GM12878 (cell line): ENCODE measurements at regions not wholly inside any gene's neighbourhood (a gene's known extent, or its start where the extent isn't known, plus 50 kb on each side); places are given as distances from the start of the nearest gene placed in this dataset.

ENCODE experiments used
- ATAC-seq: fragments of 200-7000 bp; cut with Tn5 transposase; 3 replicates; pipeline ENCODE4 v1.9.1; 2020; ENCODE audit warnings: mild to moderate bottlenecking, moderate library complexity
- BruUV-seq: library from RNA; stranded (reverse); fragments of 400-500 nt; replicated peaks from 2 replicates; lab custom pipeline; 2021; lab: Mats Ljungman, UMichigan
- CTCF ChIA-PET: fragments of 300-600 bp; sonication (Branson Sonifier 250); formaldehyde crosslinking; extraction: SDS; loops from one replicate; lab custom pipeline; 2021; ENCODE audit warnings: inconsistent platforms; lab: Yijun Ruan, JAX
- POLR2A ChIA-PET: fragments of 350-600 bp; formaldehyde crosslinking; extraction: SDS; loops from one replicate; lab custom pipeline; 2021; ENCODE audit warnings: inconsistent platforms; lab: Charles Lee
- RAD21 ChIA-PET: fragments of 300-600 bp; sonication (Branson Sonifier 250); formaldehyde crosslinking; loops from one replicate; lab custom pipeline; 2023; ENCODE audit warnings: antibody characterized with exemption; ENCODE audit not compliant: unreplicated experiment; lab: Charles Lee
- SMC1A ChIA-PET: fragments of 300-600 bp; sonication (Branson Sonifier 250); formaldehyde crosslinking; loops from one replicate; lab custom pipeline; 2023; ENCODE audit not compliant: unreplicated experiment, uncharacterized antibody; lab: Charles Lee
- DNase-seq: peaks from one replicate; pipeline ENCODE4 v3.0.0-alpha.2; 2011; ENCODE audit warnings: low read depth, low spot score
- FAIRE-seq: peaks from 3 replicates; lab custom pipeline; 2011; peaks lifted over from hg19 to GRCh38; lab: Jason Lieb, UNC
- H2AFZ ChIP-seq: 2 replicates; pipeline ENCODE4 v1.6.0; 2011; ENCODE audit warnings: low read depth, low read length, control low read depth; ENCODE audit not compliant: control insufficient read depth
- H3K27ac ChIP-seq: 2 replicates; pipeline ENCODE4 v1.5.1; 2011; ENCODE audit warnings: control low read depth; ENCODE audit not compliant: control insufficient read depth, insufficient read depth
- H3K27me3 ChIP-seq, 2 experiments: replicated peaks in 1 of 2; 2 replicates each; pipeline versions ENCODE4 v1.6.0 to v1.6.1; 2011; ENCODE audit warnings: low read length in 1 of 2; ENCODE audit not compliant: control insufficient read depth in 2 of 2, insufficient read depth in 2 of 2
- H3K36me3 ChIP-seq, 2 experiments: 2 replicates each; pipeline ENCODE4 v1.5.1; 2011; ENCODE audit warnings: low read length in 1 of 2; ENCODE audit not compliant: control insufficient read depth in 2 of 2, insufficient read depth in 2 of 2
- H3K4me1 ChIP-seq: 2 replicates; pipeline ENCODE4 v1.6.1; 2011; ENCODE audit warnings: mild to moderate bottlenecking, low read length, moderate library complexity, mixed read lengths; ENCODE audit not compliant: control insufficient read depth, insufficient read depth
- H3K4me2 ChIP-seq: 2 replicates; pipeline ENCODE4 v1.6.0; 2011; ENCODE audit warnings: control low read depth; ENCODE audit not compliant: control insufficient read depth, insufficient read depth
- H3K4me3 ChIP-seq: fragments of 200-600 bp; sonication (generic); 2 replicates; pipeline ENCODE4 v1.5.1; 2016
- H3K79me2 ChIP-seq: 2 replicates; pipeline ENCODE4 v1.6.0; 2011; ENCODE audit warnings: low read length; ENCODE audit not compliant: control insufficient read depth, insufficient read depth
- H3K9ac ChIP-seq: 2 replicates; pipeline ENCODE4 v1.8.0; 2011; ENCODE audit warnings: low read length, control low read depth, mixed read lengths; ENCODE audit not compliant: control insufficient read depth, insufficient read depth
- H3K9me3 ChIP-seq: replicated peaks from 3 replicates; pipeline ENCODE4 v1.5.1; 2011; ENCODE audit warnings: mild to moderate bottlenecking, low read length; ENCODE audit not compliant: control insufficient read depth, insufficient read depth
- H4K20me1 ChIP-seq: 2 replicates; pipeline ENCODE4 v1.6.0; 2011; ENCODE audit not compliant: control insufficient read depth, insufficient read depth
- CHD1 ChIP-seq: IDR thresholded peaks from 2 replicates; pipeline ENCODE4 v1.6.1; 2012; ENCODE audit warnings: low read depth, low read length, improper control_type of control experiment
- KDM1A ChIP-seq: fragments of 200-600 bp; sonication (generic); IDR thresholded peaks from 2 replicates; pipeline ENCODE4 v1.6.1; 2016; ENCODE audit warnings: borderline replicate concordance
- MYC ChIP-seq: IDR thresholded peaks from 2 replicates; pipeline ENCODE4 v1.6.1; 2011; ENCODE audit warnings: mild to moderate bottlenecking, low read length, moderate library complexity, inconsistent platforms; ENCODE audit not compliant: insufficient read depth, insufficient replicate concordance, insufficient read length, severe bottlenecking
- NFXL1 ChIP-seq: fragments of 450-650 bp; IDR thresholded peaks from 2 replicates; pipeline ENCODE4 v1.6.1; 2017; ENCODE audit warnings: antibody characterized with exemption, mild to moderate bottlenecking, borderline replicate concordance
- PAX5 ChIP-seq: IDR thresholded peaks from 2 replicates; pipeline ENCODE4 v1.6.1; 2011; ENCODE audit warnings: low read depth, low read length, borderline replicate concordance
- RAD51 ChIP-seq: fragments of 450-650 bp; IDR thresholded peaks from 2 replicates; pipeline ENCODE4 v1.6.1; 2016; ENCODE audit warnings: moderate library complexity, mild to moderate bottlenecking, inconsistent platforms
- RB1 ChIP-seq: fragments of 450-650 bp; formaldehyde crosslinking; IDR thresholded peaks from 2 replicates; pipeline ENCODE4 v1.6.1; 2017; ENCODE audit warnings: mild to moderate bottlenecking, borderline replicate concordance
- RBBP5 ChIP-seq: fragments of 200-600 bp; sonication (generic); conservative IDR thresholded peaks from 2 replicates; pipeline ENCODE4 v1.6.1; 2016
- SREBF1 ChIP-seq: IDR thresholded peaks from 2 replicates; pipeline ENCODE4 v1.6.1; 2012; ENCODE audit warnings: mild to moderate bottlenecking, low read length
- TAF1 ChIP-seq: IDR thresholded peaks from 2 replicates; pipeline ENCODE4 v1.6.1; 2011; ENCODE audit warnings: mild to moderate bottlenecking, low read depth, low read length, borderline replicate concordance
- WGBS: methylation state at CpG from one replicate; pipeline ENCODE4 v1.1.6; 2016; ENCODE audit warnings: low lambda C conversion rate; ENCODE audit not compliant: insufficient replicate concordance, insufficient coverage; ENCODE audit errors: missing lambda C conversion rate; 5-methylcytosine and 5-hydroxymethylcytosine counted together
- in situ Hi-C: fragments of 300-500 bp; cut with MboI; formaldehyde crosslinking; loops from 9 replicates; pipeline ENCODE4 v1.14.3; 2018; ENCODE audit warnings: mixed read lengths
- intact Hi-C: fragments of 100-400 bp; cut with micrococcal nuclease; formaldehyde crosslinking; loops from one replicate; pipeline ENCODE4 v1.14.2; 2022; ENCODE audit not compliant: unreplicated experiment
- TF ChIP-seq, protein P1 (sequence below): fragments of 450-650 bp; IDR thresholded peaks from 2 replicates; pipeline ENCODE4 v1.6.1; 2017; ENCODE audit warnings: mild to moderate bottlenecking, low read depth, inconsistent platforms; ENCODE audit not compliant: poor library complexity, severe bottlenecking
- TF ChIP-seq, protein P2 (sequence below): fragments of 450-650 bp; IDR thresholded peaks from 2 replicates; pipeline ENCODE4 v1.6.1; 2016; ENCODE audit warnings: mild to moderate bottlenecking
- TF ChIP-seq, protein P3 (sequence below): fragments of 450-650 bp; IDR thresholded peaks from 2 replicates; pipeline ENCODE4 v1.6.1; 2014; ENCODE audit warnings: mild to moderate bottlenecking
- TF ChIP-seq, protein P4 (sequence below): fragments of 450-650 bp; IDR thresholded peaks from 2 replicates; pipeline ENCODE4 v1.6.1; 2017; ENCODE audit warnings: mild to moderate bottlenecking

DNA sequence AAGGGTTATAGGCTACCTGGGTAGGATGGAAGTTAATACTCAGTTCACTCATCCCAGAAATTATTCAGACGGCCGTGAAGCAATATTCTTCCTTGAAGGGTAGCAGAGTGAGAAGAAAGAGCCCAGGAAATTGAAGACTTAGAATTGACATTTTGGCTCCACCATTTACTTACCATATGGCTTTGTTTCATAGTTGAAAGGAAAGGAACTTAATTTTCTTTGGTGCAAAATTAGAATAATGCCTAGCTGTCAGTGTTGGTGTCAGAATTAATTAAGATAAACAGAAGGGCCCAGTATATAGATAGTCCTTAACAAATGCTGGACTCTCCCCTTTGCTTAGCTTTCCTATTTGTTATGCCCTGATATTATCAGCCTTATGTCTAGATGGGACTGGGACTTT, 263.2 kb downstream of the KCNJ3 start:
- RAD21 ChIA-PET, result no interaction called here
- H3K4me1 ChIP-seq, result no peaks in the 10 kb centered on the region
- TF ChIP-seq MYC (no peak), RBBP5 (no peak), NFXL1 (no peak), RAD51 (no peak), RB1 (no peak), KDM1A (no peak), CHD1 (no peak), PAX5 (no peak), TAF1 (no peak), SREBF1 (no peak)
- TF ChIP-seq, protein P1, sequence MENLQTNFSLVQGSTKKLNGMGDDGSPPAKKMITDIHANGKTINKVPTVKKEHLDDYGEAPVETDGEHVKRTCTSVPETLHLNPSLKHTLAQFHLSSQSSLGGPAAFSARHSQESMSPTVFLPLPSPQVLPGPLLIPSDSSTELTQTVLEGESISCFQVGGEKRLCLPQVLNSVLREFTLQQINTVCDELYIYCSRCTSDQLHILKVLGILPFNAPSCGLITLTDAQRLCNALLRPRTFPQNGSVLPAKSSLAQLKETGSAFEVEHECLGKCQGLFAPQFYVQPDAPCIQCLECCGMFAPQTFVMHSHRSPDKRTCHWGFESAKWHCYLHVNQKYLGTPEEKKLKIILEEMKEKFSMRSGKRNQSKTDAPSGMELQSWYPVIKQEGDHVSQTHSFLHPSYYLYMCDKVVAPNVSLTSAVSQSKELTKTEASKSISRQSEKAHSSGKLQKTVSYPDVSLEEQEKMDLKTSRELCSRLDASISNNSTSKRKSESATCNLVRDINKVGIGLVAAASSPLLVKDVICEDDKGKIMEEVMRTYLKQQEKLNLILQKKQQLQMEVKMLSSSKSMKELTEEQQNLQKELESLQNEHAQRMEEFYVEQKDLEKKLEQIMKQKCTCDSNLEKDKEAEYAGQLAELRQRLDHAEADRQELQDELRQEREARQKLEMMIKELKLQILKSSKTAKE, result no peak
- TF ChIP-seq, protein P2, sequence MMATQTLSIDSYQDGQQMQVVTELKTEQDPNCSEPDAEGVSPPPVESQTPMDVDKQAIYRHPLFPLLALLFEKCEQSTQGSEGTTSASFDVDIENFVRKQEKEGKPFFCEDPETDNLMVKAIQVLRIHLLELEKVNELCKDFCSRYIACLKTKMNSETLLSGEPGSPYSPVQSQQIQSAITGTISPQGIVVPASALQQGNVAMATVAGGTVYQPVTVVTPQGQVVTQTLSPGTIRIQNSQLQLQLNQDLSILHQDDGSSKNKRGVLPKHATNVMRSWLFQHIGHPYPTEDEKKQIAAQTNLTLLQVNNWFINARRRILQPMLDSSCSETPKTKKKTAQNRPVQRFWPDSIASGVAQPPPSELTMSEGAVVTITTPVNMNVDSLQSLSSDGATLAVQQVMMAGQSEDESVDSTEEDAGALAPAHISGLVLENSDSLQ, result no peak
- TF ChIP-seq, protein P3, sequence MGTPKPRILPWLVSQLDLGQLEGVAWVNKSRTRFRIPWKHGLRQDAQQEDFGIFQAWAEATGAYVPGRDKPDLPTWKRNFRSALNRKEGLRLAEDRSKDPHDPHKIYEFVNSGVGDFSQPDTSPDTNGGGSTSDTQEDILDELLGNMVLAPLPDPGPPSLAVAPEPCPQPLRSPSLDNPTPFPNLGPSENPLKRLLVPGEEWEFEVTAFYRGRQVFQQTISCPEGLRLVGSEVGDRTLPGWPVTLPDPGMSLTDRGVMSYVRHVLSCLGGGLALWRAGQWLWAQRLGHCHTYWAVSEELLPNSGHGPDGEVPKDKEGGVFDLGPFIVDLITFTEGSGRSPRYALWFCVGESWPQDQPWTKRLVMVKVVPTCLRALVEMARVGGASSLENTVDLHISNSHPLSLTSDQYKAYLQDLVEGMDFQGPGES, result no peak
- TF ChIP-seq, protein P4, sequence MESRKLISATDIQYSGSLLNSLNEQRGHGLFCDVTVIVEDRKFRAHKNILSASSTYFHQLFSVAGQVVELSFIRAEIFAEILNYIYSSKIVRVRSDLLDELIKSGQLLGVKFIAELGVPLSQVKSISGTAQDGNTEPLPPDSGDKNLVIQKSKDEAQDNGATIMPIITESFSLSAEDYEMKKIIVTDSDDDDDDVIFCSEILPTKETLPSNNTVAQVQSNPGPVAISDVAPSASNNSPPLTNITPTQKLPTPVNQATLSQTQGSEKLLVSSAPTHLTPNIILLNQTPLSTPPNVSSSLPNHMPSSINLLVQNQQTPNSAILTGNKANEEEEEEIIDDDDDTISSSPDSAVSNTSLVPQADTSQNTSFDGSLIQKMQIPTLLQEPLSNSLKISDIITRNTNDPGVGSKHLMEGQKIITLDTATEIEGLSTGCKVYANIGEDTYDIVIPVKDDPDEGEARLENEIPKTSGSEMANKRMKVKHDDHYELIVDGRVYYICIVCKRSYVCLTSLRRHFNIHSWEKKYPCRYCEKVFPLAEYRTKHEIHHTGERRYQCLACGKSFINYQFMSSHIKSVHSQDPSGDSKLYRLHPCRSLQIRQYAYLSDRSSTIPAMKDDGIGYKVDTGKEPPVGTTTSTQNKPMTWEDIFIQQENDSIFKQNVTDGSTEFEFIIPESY, result no peak
- no peak overlapping the region for H3K4me3 ChIP-seq
- no peak overlapping the region for H3K27ac ChIP-seq
- no peaks in the 10 kb centered on the region for H3K79me2 ChIP-seq
- WGBS, result 93% methylated on average over 2 of the region's 2 CpGs
- POLR2A ChIA-PET, result no interaction called here
- no peaks in the 10 kb centered on the region for H3K36me3 ChIP-seq
- H3K4me2 ChIP-seq, result no peak overlapping the region
- no peak for DNase-seq
- intact Hi-C loops, result loop anchor here (1.0 kb wide), 1 partner anchor 13 kb away; no protein-coding TSS in a partner anchor
- H4K20me1 ChIP-seq, result no peaks in the 10 kb centered on the region
- BruUV-seq, result no TSS peak
- in situ Hi-C loops, result no loop called here
- no peak overlapping the region for H3K9ac ChIP-seq
- SMC1A ChIA-PET, result interaction anchor here (0.5 to 1.9 kb wide), 2 partner anchors 14 to 126 kb away, joined by 3 to 9 read pairs; no protein-coding TSS in a partner anchor
- H3K9me3 ChIP-seq, result no peaks in the 10 kb centered on the region; the same call in 2 of the 3 replicates
- CTCF ChIA-PET, result interaction anchor here (0.6 to 3.5 kb wide), 2 partner anchors 14 to 109 kb away, joined by 3 to 14 read pairs; no protein-coding TSS in a partner anchor
- ATAC-seq, result no peak
- no peak overlapping the region for H2AFZ ChIP-seq
- no peaks in the 10 kb centered on the region for H3K27me3 ChIP-seq
- no peak for FAIRE-seq
